ENCODE measurements at regions not wholly inside any gene's neighbourhood (a gene's known extent, or its start where the extent isn't known, plus 50 kb on each side); places are given as distances from the start of the nearest gene placed in this dataset.

- TF ChIP-seq, protein P1, sequence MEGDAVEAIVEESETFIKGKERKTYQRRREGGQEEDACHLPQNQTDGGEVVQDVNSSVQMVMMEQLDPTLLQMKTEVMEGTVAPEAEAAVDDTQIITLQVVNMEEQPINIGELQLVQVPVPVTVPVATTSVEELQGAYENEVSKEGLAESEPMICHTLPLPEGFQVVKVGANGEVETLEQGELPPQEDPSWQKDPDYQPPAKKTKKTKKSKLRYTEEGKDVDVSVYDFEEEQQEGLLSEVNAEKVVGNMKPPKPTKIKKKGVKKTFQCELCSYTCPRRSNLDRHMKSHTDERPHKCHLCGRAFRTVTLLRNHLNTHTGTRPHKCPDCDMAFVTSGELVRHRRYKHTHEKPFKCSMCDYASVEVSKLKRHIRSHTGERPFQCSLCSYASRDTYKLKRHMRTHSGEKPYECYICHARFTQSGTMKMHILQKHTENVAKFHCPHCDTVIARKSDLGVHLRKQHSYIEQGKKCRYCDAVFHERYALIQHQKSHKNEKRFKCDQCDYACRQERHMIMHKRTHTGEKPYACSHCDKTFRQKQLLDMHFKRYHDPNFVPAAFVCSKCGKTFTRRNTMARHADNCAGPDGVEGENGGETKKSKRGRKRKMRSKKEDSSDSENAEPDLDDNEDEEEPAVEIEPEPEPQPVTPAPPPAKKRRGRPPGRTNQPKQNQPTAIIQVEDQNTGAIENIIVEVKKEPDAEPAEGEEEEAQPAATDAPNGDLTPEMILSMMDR (IDR thresholded peaks at IDR 0.05), result no peak
- TF ChIP-seq EZH2 (IDR thresholded peaks at IDR 0.05; ENCODE audit: borderline replicate concordance, insufficient read depth, low read depth, low read length, poor library complexity, severe bottlenecking), result no peak
These were observed 70.1 kb downstream of the NAA11 start for GRCh38 chr4:79255793-79256192.
